ENCODE measurements at regions not wholly inside any gene's neighbourhood (a gene's known extent, or its start where the extent isn't known, plus 50 kb on each side); places are given as distances from the start of the nearest gene placed in this dataset.
"Not testable (repeated sequence)": the region's sequence is repeated elsewhere in the genome, so short reads cannot be mapped to it uniquely, and the experiment has no call there.

GRCh38 chr2:183998041-183998796 lies 600.1 kb upstream of the ZNF804A start:
- no peak for DNase-seq (ENCODE audit: low read depth, low spot score)

- no peak for DNase-seq (ENCODE audit: low read depth, low spot score)
Measured at GRCh38 chr2:183998797-183999190, 599.5 kb upstream of the ZNF804A start.

- peak; percentile 37 for DNase-seq (ENCODE audit: low read depth, low spot score)
Measured at GRCh38 chr2:184004289-184004947, 593.9 kb upstream of the ZNF804A start.

GRCh38 chr2:184004948-184005672 lies 593.2 kb upstream of the ZNF804A start:
- DNase-seq (ENCODE audit: low read depth, low spot score), result no peak

GRCh38 chr2:184006998-184007397 lies 591.3 kb upstream of the ZNF804A start:
- DNase-seq (ENCODE audit: low read depth, low spot score), result peak; percentile 58

- no peak for DNase-seq (ENCODE audit: low read depth, low spot score)
Measured at GRCh38 chr2:184026961-184027360, 571.4 kb upstream of the ZNF804A start.

- no peak for DNase-seq (ENCODE audit: low read depth, low spot score)
Measured at GRCh38 chr2:184030245-184030644, 568.1 kb upstream of the ZNF804A start.

- DNase-seq (ENCODE audit: low read depth, low spot score), result no peak
Measured at GRCh38 chr2:184030989-184031388, 567.3 kb upstream of the ZNF804A start.

GRCh38 chr2:184031402-184032147 lies 566.8 kb upstream of the ZNF804A start:
- no peak for DNase-seq (ENCODE audit: low read depth, low spot score)

- DNase-seq (ENCODE audit: low read depth, low spot score), result no peak
Measured at GRCh38 chr2:184032983-184033382, 565.3 kb upstream of the ZNF804A start.

- no peak for DNase-seq (ENCODE audit: low read depth, low spot score)
Measured at GRCh38 chr2:184037273-184037672, 561.1 kb upstream of the ZNF804A start.

- DNase-seq (ENCODE audit: low read depth, low spot score), result no peak
Measured at GRCh38 chr2:184039493-184039892, 558.8 kb upstream of the ZNF804A start.

- no peak for DNase-seq (ENCODE audit: low read depth, low spot score)
Measured at GRCh38 chr2:184040230-184040629, 558.1 kb upstream of the ZNF804A start.

- DNase-seq (ENCODE audit: low read depth, low spot score), result no peak
Measured at GRCh38 chr2:184041077-184041476, 557.3 kb upstream of the ZNF804A start.

- DNase-seq (ENCODE audit: low read depth, low spot score), result no peak
Measured at GRCh38 chr2:184041777-184042176, 556.6 kb upstream of the ZNF804A start.

GRCh38 chr2:184047536-184047935 lies 550.8 kb upstream of the ZNF804A start:
- DNase-seq (ENCODE audit: low read depth, low spot score), result no peak

- DNase-seq (ENCODE audit: low read depth, low spot score), result no peak
Measured at GRCh38 chr2:184049566-184049965, 548.8 kb upstream of the ZNF804A start.

GRCh38 chr2:184053326-184053725 lies 545.0 kb upstream of the ZNF804A start:
- DNase-seq (ENCODE audit: low read depth, low spot score), result no peak

- not testable (repeated sequence) for DNase-seq (ENCODE audit: low read depth, low spot score)
Measured at GRCh38 chr2:184054419-184054818, 543.9 kb upstream of the ZNF804A start.

GRCh38 chr2:184057910-184058309 lies 540.4 kb upstream of the ZNF804A start:
- no peak for DNase-seq (ENCODE audit: low read depth, low spot score)

- not testable (repeated sequence) for DNase-seq (ENCODE audit: low read depth, low spot score)
Measured at GRCh38 chr2:184060268-184060667, 538.1 kb upstream of the ZNF804A start.

GRCh38 chr2:184067502-184067901 lies 530.8 kb upstream of the ZNF804A start:
- DNase-seq (ENCODE audit: low read depth, low spot score), result no peak
